ENCODE measurements at regions not wholly inside any gene's neighbourhood (a gene's known extent, or its start where the extent isn't known, plus 50 kb on each side); places are given as distances from the start of the nearest gene placed in this dataset.

DNA sequence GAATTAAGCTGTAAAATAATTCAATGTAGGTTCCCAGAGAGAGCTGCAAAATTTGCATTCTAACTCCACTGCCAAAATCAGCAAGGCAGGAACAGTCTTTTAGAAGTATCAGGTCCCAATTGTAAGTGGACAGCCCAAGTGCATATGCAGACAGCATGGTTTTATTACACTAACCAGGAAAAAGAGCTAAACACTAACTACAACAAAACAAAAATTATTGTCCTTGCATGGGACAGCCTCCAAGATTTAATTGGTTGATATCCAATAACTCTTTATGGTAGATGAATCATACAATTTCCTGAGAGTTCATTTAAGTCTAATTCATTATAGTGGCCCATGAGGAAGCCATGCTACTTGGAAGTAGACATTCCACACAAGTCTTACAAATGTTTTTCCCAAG, 154.3 kb upstream of the ZNF648 start:
- Histone ChIP-seq H3K36me3 (ENCODE audit: control insufficient read depth in 2 of 2, extremely low read depth in 1 of 2, insufficient read depth in 2 of 2, low read length in 2 of 2) (no peaks in the 10 kb centered on the region), H2AFZ (ENCODE audit: control insufficient read depth, low read length) (no peak overlapping the region), H3K4me1 (ENCODE audit: control insufficient read depth, extremely low read depth, insufficient read depth, low read length) (peaks cover 25% of the 10 kb centered on the region), H3K79me2 (ENCODE audit: control insufficient read depth, insufficient read depth, low read length) (no peaks in the 10 kb centered on the region), H3K9ac (ENCODE audit: control insufficient read depth, extremely low read depth, insufficient read depth, low read length) (no peak overlapping the region), H3K4me3 (ENCODE audit: control insufficient read depth in 2 of 3, extremely low read depth in 1 of 3, insufficient read depth in 2 of 3, low read depth in 1 of 3, low read length in 3 of 3) (no peak overlapping the region), H3K27me3 (ENCODE audit: control insufficient read depth, extremely low read depth, insufficient read depth, low read length) (no peaks in the 10 kb centered on the region), H3K9me1 (ENCODE audit: control insufficient read depth, extremely low read depth, insufficient read depth, low read length) (no peaks in the 10 kb centered on the region), H4K20me1 (ENCODE audit: control insufficient read depth, extremely low read depth, insufficient read depth, low read length) (no peaks in the 10 kb centered on the region), H3K27ac (ENCODE audit: control insufficient read depth, insufficient read depth, low read length) (no peak overlapping the region), H3K4me2 (ENCODE audit: control insufficient read depth, extremely low read depth, insufficient read depth, low read depth, low read length) (no peak overlapping the region), H3K9me3 (ENCODE audit: control insufficient read depth, low read depth, low read length) (no peaks in the 10 kb centered on the region)
- dilution Hi-C loops (cut with MboI; ENCODE audit: extremely low pct_ligation_motif_present, low sequenced_read_pairs) = no loop called here
- DNase-seq (ENCODE audit: low read depth, low spot score) = no peak
- no peak for FAIRE-seq
- no peak for TF ChIP-seq EZH2 (IDR thresholded peaks at IDR 0.05; ENCODE audit: low read length)
- TF ChIP-seq, protein P1, sequence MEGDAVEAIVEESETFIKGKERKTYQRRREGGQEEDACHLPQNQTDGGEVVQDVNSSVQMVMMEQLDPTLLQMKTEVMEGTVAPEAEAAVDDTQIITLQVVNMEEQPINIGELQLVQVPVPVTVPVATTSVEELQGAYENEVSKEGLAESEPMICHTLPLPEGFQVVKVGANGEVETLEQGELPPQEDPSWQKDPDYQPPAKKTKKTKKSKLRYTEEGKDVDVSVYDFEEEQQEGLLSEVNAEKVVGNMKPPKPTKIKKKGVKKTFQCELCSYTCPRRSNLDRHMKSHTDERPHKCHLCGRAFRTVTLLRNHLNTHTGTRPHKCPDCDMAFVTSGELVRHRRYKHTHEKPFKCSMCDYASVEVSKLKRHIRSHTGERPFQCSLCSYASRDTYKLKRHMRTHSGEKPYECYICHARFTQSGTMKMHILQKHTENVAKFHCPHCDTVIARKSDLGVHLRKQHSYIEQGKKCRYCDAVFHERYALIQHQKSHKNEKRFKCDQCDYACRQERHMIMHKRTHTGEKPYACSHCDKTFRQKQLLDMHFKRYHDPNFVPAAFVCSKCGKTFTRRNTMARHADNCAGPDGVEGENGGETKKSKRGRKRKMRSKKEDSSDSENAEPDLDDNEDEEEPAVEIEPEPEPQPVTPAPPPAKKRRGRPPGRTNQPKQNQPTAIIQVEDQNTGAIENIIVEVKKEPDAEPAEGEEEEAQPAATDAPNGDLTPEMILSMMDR (optimal IDR thresholded peaks at IDR 0.05 in 1 of 3, IDR thresholded peaks at IDR 0.05 in 1 of 3, conservative IDR thresholded peaks at IDR 0.05 in 1 of 3; ENCODE audit: extremely low read depth in 1 of 3, insufficient read depth in 2 of 3, low read length in 3 of 3) = no peak

DNA sequence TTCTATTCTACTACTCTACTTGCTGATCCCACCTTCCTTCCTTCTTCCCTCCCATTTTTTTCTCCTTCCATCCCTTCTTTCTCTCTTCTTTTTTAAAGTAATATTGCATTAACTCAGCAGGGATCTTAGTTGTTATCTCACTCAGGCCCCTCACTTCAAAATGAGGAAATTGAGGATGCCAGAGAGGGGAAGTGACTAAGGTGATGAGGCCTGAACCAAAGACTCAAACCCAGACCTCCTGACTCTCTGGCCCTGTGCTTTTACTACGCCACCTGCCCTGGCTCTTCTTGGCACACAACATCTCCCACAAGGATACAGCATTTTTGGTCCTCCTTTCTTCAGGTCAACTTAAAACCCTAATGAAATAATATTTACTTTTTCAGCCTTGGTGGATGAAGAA, 151.7 kb upstream of the ZNF648 start:
- Histone ChIP-seq H3K27ac (ENCODE audit: control insufficient read depth, insufficient read depth, low read length) (no peak overlapping the region), H3K9me3 (ENCODE audit: control insufficient read depth, low read depth, low read length) (no peaks in the 10 kb centered on the region), H3K4me1 (ENCODE audit: control insufficient read depth, extremely low read depth, insufficient read depth, low read length) (peaks cover 14% of the 10 kb centered on the region), H3K9me1 (ENCODE audit: control insufficient read depth, extremely low read depth, insufficient read depth, low read length) (no peaks in the 10 kb centered on the region), H3K9ac (ENCODE audit: control insufficient read depth, extremely low read depth, insufficient read depth, low read length) (no peak overlapping the region), H3K4me2 (ENCODE audit: control insufficient read depth, extremely low read depth, insufficient read depth, low read depth, low read length) (no peak overlapping the region), H3K4me3 (ENCODE audit: control insufficient read depth in 2 of 3, extremely low read depth in 1 of 3, insufficient read depth in 2 of 3, low read depth in 1 of 3, low read length in 3 of 3) (no peak overlapping the region), H4K20me1 (ENCODE audit: control insufficient read depth, extremely low read depth, insufficient read depth, low read length) (no peaks in the 10 kb centered on the region), H3K79me2 (ENCODE audit: control insufficient read depth, insufficient read depth, low read length) (no peaks in the 10 kb centered on the region), H2AFZ (ENCODE audit: control insufficient read depth, low read length) (no peak overlapping the region), H3K36me3 (ENCODE audit: control insufficient read depth in 2 of 2, extremely low read depth in 1 of 2, insufficient read depth in 2 of 2, low read length in 2 of 2) (no peaks in the 10 kb centered on the region), H3K27me3 (ENCODE audit: control insufficient read depth, extremely low read depth, insufficient read depth, low read length) (no peaks in the 10 kb centered on the region)
- dilution Hi-C loops (cut with MboI; ENCODE audit: extremely low pct_ligation_motif_present, low sequenced_read_pairs) = no loop called here
- FAIRE-seq = no peak
- no peak for DNase-seq (ENCODE audit: low read depth, low spot score)
- TF ChIP-seq, protein P1 (optimal IDR thresholded peaks at IDR 0.05 in 1 of 3, IDR thresholded peaks at IDR 0.05 in 1 of 3, conservative IDR thresholded peaks at IDR 0.05 in 1 of 3; ENCODE audit: extremely low read depth in 1 of 3, insufficient read depth in 2 of 3, low read length in 3 of 3) = no peak
- TF ChIP-seq EZH2 (IDR thresholded peaks at IDR 0.05; ENCODE audit: low read length) = no peak

Measured in keratinocyte (primary cell).